EL (cell line): ENCODE measurements at regions not wholly inside any gene's neighbourhood (a gene's known extent, or its start where the extent isn't known, plus 50 kb on each side); places are given as distances from the start of the nearest gene placed in this dataset.

Source experiments
- DNase-seq: peaks from one replicate; pipeline ENCODE4 v3.0.0-alpha.2; 2016

GRCh38 chr5:30106596-30106995 is 1086.9 kb upstream of the CDH6 start:
- DNase-seq: no peak

DNA sequence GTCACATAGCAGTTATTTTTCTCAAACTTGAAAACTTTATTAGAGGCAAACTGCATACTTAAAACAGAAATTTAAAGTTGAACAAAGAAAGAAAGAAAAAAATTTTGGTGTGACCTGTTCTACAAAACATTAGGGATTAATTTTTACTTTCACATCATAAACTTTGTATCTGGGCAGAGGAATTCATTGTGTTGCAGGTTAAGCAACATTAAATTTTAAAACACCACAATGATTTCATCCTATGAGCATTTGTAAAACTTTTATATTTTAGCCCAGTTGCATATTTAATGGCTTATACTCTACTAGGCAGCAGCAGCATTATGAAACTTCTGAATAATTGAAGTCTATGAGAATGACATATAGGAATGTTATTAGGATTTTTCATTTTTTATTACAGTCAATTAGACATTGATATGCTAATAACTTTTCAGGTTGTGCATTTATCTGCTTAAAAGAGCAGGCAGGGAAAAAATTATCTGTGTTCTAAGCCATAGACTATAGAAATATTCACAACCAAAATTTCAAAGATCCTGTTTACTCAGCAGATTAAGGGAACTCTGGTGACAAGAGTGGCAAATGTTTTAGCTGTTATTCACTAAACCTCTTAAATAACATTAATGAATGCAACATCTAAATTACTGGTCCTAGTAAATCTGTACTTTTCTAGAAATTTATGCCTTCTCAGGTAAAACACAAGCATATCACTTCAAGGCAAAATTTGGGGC is 1088.5 kb upstream of the CDH6 start:
- no peak for DNase-seq

DNA sequence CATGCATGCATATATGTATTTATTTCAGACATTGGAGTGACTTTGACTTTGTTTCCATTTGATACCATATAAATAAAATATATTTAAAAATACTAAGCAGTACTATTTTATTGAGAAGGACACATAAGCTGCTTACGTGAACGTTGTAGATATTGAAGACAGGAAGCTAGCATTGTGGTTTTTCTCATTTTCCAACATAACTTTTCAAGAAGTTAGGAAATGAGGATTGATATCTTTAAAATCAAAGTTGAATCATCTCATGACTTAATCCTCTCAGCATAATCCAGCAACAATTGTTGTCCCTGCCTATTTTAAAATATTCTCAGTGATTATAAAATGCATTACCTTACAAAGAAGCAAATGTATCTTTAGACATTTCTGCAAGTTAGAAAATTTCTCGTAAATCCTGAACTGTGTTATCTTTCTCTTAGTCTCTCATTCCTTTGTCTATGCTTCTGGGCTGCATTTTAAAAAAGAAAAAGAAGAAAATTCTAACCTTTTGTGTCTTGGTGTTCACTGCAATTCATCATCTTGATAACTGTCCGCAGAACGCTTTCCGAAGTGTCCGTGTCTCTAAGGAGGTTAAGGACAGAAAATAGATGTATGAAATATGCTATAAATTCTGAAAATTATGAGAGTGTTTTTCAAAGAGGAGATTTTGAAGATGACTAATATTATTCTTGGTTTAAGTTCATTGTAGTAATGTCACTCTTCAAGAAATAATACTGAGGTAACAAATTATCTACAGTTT is 1089.9 kb upstream of the CDH6 start:
- DNase-seq: no peak

DNA sequence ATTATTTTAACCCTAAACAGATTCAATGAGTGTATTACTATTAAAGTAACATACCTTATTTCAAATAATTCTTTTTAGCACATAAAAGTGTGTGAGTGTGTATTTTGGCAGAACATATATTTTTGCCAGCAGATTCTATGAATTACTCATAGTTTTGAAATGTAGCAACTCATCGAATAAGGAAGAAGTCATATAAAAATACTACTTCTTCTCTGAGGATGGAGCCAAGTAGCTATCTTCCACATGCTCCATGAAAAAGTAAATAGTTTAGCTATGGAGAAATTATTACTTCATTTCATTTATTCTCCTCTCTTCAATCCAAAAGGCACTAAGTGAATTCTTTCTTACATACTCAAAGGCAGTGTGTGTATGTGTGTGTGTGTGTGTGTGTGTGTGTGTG is 1090.4 kb upstream of the CDH6 start:
- DNase-seq: no peak

DNA sequence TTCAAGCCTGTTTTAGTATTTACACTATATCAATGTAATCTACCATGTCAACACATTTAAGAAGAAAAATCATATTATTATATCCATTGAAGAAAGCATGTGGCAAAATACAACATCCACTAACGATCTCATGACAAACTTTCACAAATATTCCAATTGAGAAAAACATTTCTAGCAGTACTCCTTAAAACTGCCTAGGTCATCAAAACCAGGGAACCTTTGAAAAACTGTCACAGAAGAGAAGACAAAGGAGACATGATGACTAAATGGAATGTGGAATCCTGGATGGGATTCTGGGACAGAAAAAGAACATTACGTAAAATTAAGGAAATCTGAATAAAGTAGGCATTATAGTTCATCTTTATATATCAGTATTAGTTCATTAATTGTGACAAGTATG is 1091.3 kb upstream of the CDH6 start:
- no peak for DNase-seq

GRCh38 chr5:30100929-30101328 is 1092.6 kb upstream of the CDH6 start:
- DNase-seq: no peak

DNA sequence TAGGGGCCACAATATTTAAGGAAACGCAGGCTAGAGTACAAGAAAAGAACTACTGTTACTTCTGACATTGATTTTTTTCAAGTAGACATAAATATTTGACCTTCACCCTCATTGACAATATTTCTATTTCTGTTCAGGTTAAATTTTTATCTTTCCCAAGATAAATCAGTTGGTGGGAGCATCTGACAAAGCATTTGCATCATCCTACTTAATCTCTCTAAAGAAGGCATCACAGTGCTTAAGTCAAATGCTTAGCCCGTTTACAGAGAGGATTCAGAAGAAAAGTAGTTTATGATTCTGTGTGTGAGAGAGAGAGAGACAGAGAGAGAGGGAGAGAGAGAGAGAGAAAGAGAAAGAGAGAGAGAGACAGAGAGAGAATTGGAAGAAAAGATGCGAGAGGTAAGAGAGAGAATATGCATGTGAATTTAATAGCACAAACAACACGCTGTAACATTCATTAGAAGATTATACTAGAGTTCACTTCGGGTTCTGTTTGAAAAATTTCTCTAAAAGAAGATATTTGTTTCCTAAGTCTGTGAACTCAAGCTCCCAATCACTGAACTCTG is 1093.3 kb upstream of the CDH6 start:
- DNase-seq: no peak

- no peak for DNase-seq
These were observed 1093.9 kb upstream of the CDH6 start for GRCh38 chr5:30099634-30100033.

- DNase-seq: no peak
These were observed 1094.5 kb upstream of the CDH6 start for GRCh38 chr5:30098940-30099339.

DNA sequence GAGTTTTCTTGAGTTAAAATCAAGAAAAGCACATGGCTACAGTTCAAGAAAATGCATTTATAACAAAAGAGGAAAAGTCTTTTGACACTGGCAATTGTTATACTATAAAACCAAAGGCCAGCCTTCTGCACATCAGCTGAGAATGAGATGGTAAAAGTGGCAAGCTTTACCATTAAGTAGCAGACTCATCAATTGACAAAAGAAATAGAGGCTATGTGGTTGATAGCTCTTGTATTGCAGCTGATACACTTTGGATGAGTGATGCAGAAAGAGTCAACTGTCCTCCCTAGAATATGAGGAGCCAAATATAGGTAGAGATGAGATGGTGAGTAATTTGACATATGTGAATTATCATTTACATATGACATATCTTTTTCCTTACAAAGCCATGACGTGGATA is 1100.9 kb upstream of the CDH6 start:
- DNase-seq: no peak

DNA sequence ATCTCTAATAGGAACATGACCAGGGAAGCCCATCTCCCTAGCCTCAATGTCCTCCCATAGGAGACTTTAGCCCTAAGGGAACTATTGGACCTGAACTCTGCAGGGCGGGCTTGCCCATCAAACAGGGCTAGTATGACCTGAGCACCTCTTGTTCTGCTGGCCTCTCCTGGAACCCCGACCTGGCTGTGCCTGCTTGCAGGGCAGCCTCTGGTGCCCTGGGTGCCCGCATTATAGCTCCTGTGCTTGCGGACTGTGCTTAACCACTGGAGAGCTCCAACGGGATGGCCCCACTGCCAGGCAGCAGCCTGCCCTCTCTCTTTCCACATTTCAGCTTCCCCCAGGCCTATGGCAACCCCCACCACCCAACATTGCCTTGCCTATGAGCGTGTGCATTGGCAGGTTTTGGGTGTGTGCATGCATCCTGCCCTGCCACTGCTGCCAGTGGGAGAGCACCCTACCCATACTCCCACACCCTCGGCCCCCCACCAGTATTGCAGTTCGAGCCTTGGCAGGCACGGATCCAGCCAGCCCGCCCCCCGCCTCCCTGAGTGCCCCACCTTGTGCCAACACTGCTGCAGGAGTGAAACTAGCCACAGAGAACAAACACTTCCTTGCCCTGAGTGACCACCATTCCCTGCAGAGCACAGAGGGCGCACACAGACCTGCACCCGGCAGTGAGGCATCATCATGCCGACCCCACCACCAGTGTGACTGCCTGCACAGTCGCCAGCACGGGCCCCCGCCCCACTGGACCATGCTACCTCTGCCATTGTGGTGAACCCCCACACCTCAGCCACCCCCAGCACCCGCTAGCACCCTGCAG is 1123.8 kb upstream of the CDH6 start:
- DNase-seq: no peak

DNA sequence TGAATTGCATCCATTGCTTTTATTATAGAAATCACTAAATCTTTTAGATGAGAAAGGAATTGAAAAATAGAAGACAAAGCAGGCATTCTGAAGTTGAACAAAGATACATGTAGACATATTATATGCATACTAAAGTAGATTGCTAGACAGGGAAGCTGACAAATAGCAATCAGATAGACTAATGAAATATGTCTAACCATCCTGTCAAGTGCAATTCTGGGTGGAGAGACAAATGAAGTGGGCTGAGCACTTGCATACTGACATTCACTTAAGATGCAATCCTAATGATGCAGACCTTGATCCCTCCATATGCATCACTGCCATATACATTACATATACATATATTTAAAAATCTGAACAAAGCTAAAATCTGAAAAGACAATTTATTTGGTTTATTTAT is 1130.0 kb upstream of the CDH6 start:
- no peak for DNase-seq

DNA sequence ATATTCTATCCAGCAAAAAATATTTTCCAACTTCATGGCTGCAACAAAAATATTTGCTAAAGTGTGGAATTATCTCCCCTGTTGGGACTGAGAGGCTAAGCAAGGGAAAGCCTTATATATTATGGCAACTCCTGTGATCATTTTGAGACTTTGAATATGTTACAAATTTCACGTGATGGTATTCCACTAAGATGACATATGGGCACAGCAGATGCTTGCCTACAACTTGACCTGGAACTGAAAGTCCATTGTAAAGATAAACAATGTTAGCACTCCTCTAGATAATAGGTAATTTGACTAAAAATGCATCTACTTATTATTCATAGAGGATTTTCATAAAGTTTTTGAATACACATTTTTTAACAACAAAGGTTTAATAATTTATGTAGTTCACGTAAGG is 1141.5 kb upstream of the CDH6 start:
- DNase-seq: no peak

GRCh38 chr5:30050056-30050815 is 1143.2 kb upstream of the CDH6 start:
- DNase-seq: no peak

DNA sequence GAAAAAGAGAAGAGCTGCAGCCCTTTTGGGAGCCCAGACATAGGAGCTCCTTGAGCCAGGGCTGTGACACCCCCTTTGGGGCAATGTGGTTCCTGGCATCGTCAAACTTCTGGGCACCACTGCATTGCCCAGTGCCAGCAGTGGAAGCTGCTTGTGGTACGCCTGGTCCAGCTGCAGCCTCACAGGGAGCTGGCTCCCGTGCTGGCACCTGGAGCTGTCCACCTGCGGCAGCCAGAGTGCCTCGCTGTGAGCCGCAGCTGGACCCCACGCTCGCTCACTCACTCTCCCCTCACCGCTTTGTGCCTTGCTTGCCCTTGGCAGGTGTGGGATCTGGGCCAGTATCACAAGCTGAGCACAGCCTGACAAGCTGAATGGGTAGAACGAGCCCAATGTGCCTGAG is 1150.8 kb upstream of the CDH6 start:
- DNase-seq: no peak

- no peak for DNase-seq
These were observed 1151.6 kb upstream of the CDH6 start for GRCh38 chr5:30041831-30042385.

DNA sequence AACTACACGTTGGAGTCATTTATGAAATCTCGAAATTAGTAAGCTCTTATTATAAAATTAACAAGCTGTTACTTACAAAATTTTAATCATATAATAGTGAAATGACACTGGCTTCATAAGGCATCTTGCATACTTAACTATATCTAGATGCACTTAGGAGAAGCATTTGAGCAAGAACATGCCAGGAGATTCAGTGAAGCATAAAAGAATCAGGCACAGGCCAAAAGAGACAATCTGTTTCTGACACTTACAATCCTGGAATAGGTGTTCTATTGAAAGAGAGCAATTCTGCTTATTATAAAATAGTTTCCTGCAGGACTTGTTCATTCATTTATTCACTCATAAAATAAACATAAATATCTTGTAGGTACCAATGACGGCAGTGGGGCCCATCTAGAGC is 1152.2 kb upstream of the CDH6 start:
- no peak for DNase-seq

DNA sequence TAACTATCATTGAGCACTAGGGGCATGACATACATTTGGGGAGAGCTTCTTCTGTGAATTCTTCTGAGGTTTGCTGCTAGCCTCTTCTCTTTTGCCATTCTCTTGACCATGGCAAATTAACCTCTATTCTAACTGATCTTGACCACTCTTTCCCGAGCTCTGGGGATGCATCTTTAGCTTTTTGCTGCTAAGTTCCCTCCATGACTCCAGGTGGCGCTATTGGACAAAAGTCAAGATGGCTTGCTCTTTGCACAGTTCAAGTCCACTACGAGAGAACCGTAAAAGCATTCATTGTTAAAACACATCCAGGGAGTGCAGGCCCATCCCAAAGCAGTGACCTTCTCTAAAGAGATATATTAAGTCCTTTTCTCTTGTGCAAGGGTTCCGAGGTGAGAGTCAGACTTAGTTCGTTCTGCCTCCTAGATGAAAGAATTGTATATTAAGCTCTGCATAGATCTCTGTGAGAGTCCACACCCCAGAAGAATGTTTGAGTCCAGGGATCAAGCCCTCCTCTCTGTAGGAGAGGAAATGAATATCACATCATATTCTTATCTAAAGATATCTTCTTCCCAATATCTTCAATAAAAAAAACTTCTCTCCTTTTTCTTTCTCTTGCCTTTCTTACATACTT is 1152.9 kb upstream of the CDH6 start:
- DNase-seq: peak; percentile 1

- DNase-seq: no peak
These were observed 1154.1 kb upstream of the CDH6 start for GRCh38 chr5:30039379-30039778.

- DNase-seq: no peak
These were observed 1158.6 kb upstream of the CDH6 start for GRCh38 chr5:30034870-30035269.

- no peak for DNase-seq
These were observed 1163.4 kb upstream of the CDH6 start for GRCh38 chr5:30030101-30030500.

DNA sequence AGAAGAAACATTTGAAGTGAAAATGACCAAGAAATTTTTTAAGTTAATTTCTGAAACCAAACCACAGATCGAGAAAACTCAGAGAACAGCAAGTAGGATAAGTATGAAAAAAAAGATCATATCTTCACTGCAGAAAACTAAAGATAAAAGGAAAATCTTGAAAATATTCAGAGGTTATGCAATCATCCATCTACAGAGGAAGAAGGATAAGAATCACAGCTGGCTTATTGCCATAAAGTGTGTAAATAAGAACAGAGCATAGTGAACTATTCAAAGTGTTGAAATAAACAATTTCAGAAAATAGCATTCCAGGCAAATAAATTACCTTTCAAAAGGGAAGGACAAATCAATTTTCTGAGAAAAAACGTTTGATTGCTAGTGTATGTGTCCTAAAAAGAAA is 1191.7 kb upstream of the CDH6 start:
- DNase-seq: no peak
